Common myeloid progenitor, CD34-positive (primary cell): ENCODE measurements at regions not wholly inside any gene's neighbourhood (a gene's known extent, or its start where the extent isn't known, plus 50 kb on each side); places are given as distances from the start of the nearest gene placed in this dataset.

Experiments used
- CTCF ChIA-PET: fragments of 350-600 bp; sonication (Branson Sonifier 250); formaldehyde crosslinking; loops from one replicate; lab custom pipeline; 2021; ENCODE audit warnings: antibody characterized with exemption; lab: Charles Lee
- POLR2A ChIA-PET: fragments of 350-600 bp; sonication (Branson Sonifier 250); formaldehyde crosslinking; loops from one replicate; lab custom pipeline; 2021; ENCODE audit warnings: antibody characterized with exemption; lab: Charles Lee
- DNase-seq, 3 donors: peaks; one replicate each; pipeline versions ENCODE4 v3.0.0 to v3.0.0-alpha.2; 2013
- H3K27ac ChIP-seq, 2 experiments: 1 replicate in 1 of 2; 2 replicates in 1 of 2; pipeline ENCODE4 v1.7.0; 2013; ENCODE audit warnings: inconsistent platforms in 2 of 2, low read length in 2 of 2, mild to moderate bottlenecking in 2 of 2, low read depth in 1 of 2, moderate library complexity in 1 of 2; ENCODE audit not compliant: severe bottlenecking in 2 of 2, insufficient read depth in 1 of 2, poor library complexity in 1 of 2
- H3K27me3 ChIP-seq, 5 experiments: replicated peaks in 2 of 5; 1 replicate in 3 of 5; 2 replicates in 2 of 5; pipeline versions ENCODE4 v1.6.1 to v1.7.0; 2013; ENCODE audit warnings: low read length in 4 of 5, mild to moderate bottlenecking in 2 of 5, moderate library complexity in 2 of 5, inconsistent platforms in 1 of 5; ENCODE audit not compliant: insufficient read depth in 5 of 5, control insufficient read depth in 4 of 5
- H3K36me3 ChIP-seq, 4 experiments: 1 replicate in 2 of 4; 2 replicates in 2 of 4; pipeline versions ENCODE4 v1.6.1 to v1.7.0; 2013; ENCODE audit warnings: low read length in 3 of 4, control low read depth in 1 of 4, mild to moderate bottlenecking in 1 of 4; ENCODE audit not compliant: control insufficient read depth in 4 of 4, insufficient read depth in 4 of 4
- H3K4me1 ChIP-seq, 4 experiments: 1 replicate in 3 of 4; 2 replicates in 1 of 4; pipeline versions ENCODE4 v1.6.1 to v1.7.1; 2013; ENCODE audit warnings: low read length in 3 of 4, mild to moderate bottlenecking in 3 of 4, control low read depth in 1 of 4, inconsistent platforms in 1 of 4, moderate library complexity in 1 of 4; ENCODE audit not compliant: control insufficient read depth in 4 of 4, insufficient read depth in 4 of 4; ENCODE audit errors: control extremely low read depth in 1 of 4
- H3K4me3 ChIP-seq, 7 experiments: 1 replicate in 4 of 7; 2 replicates in 3 of 7; pipeline versions ENCODE4 v1.5.1 to v1.7.0; 2013; ENCODE audit warnings: mild to moderate bottlenecking in 7 of 7, low read length in 6 of 7, moderate library complexity in 6 of 7, inconsistent platforms in 2 of 7, low read depth in 2 of 7, control low read depth in 1 of 7; ENCODE audit not compliant: insufficient read depth in 4 of 7, control insufficient read depth in 1 of 7; ENCODE audit errors: extremely low read depth in 1 of 7
- H3K9me3 ChIP-seq, 5 experiments: 1 replicate in 4 of 5; 2 replicates in 1 of 5; pipeline versions ENCODE4 v1.6.1 to v1.7.1; 2013; ENCODE audit warnings: low read length in 4 of 5, mild to moderate bottlenecking in 2 of 5, inconsistent platforms in 1 of 5, low read depth in 1 of 5, moderate library complexity in 1 of 5; ENCODE audit not compliant: control insufficient read depth in 4 of 5, insufficient read depth in 2 of 5; ENCODE audit errors: control extremely low read depth in 1 of 5
- WGBS: methylation state at CpG from one replicate; pipeline ENCODE4 v1.1.5; 2013; ENCODE audit not compliant: insufficient coverage; 5-methylcytosine and 5-hydroxymethylcytosine counted together

GRCh38 chr14:84566109-84566508 is 963.8 kb upstream of the FLRT2 start:
- H3K27ac ChIP-seq = no peak overlapping the region
- H3K4me3 ChIP-seq = no peak overlapping the region
- no peaks in the 10 kb centered on the region for H3K4me1 ChIP-seq
- CTCF ChIA-PET = no interaction called here
- H3K36me3 ChIP-seq = no peaks in the 10 kb centered on the region
- DNase-seq = no peak
- H3K27me3 ChIP-seq = no peaks in the 10 kb centered on the region
- H3K9me3 ChIP-seq = no peaks in the 10 kb centered on the region
- 100% methylated on average over 6 of the region's 6 CpGs for WGBS
- POLR2A ChIA-PET = no interaction called here

- no peak for DNase-seq
- no peaks in the 10 kb centered on the region for H3K9me3 ChIP-seq
- H3K27ac ChIP-seq = no peak overlapping the region
- POLR2A ChIA-PET = no interaction called here
- no peaks in the 10 kb centered on the region for H3K4me1 ChIP-seq
- no peak overlapping the region for H3K4me3 ChIP-seq
- CTCF ChIA-PET = interaction anchor here (1.6 kb wide), 1 partner anchor 13 kb away, joined by 3 read pairs; no protein-coding TSS in a partner anchor
- H3K27me3 ChIP-seq = no peaks in the 10 kb centered on the region
- no peaks in the 10 kb centered on the region for H3K36me3 ChIP-seq
Measured at GRCh38 chr14:84575681-84576080, 954.3 kb upstream of the FLRT2 start.

GRCh38 chr14:84579292-84579691 is 950.7 kb upstream of the FLRT2 start:
- ChIA-PET CTCF (no interaction called here), POLR2A (no interaction called here)
- Histone ChIP-seq H3K9me3 (no peaks in the 10 kb centered on the region), H3K27ac (no peak overlapping the region), H3K27me3 (no peaks in the 10 kb centered on the region), H3K4me1 (no peaks in the 10 kb centered on the region), H3K36me3 (no peaks in the 10 kb centered on the region), H3K4me3 (no peak overlapping the region)
- whole genome bisulfite sequencing = 100% methylated on average over 3 of the region's 3 CpGs
- DNase-seq = no peak

GRCh38 chr14:84581041-84581440 is 948.9 kb upstream of the FLRT2 start:
- ChIA-PET POLR2A (no interaction called here), CTCF (no interaction called here)
- H3K27me3 ChIP-seq = no peaks in the 10 kb centered on the region
- H3K9me3 ChIP-seq = no peaks in the 10 kb centered on the region
- no peaks in the 10 kb centered on the region for H3K4me1 ChIP-seq
- H3K4me3 ChIP-seq = no peak overlapping the region
- H3K27ac ChIP-seq = no peak overlapping the region
- no peak for DNase-seq
- no peaks in the 10 kb centered on the region for H3K36me3 ChIP-seq

GRCh38 chr14:84584511-84584910 is 945.4 kb upstream of the FLRT2 start:
- no peaks in the 10 kb centered on the region for H3K36me3 ChIP-seq
- H3K9me3 ChIP-seq = no peaks in the 10 kb centered on the region
- DNase-seq = no peak
- CTCF ChIA-PET = no interaction called here
- H3K4me3 ChIP-seq = no peak overlapping the region
- no peaks in the 10 kb centered on the region for H3K4me1 ChIP-seq
- POLR2A ChIA-PET = no interaction called here
- H3K27me3 ChIP-seq = no peaks in the 10 kb centered on the region
- no peak overlapping the region for H3K27ac ChIP-seq
- no CpG with 5 or more reads among the region's 1 CpG for WGBS

GRCh38 chr14:84591827-84592445 is 938.0 kb upstream of the FLRT2 start:
- no peaks in the 10 kb centered on the region for H3K4me1 ChIP-seq
- H3K27me3 ChIP-seq = no peaks in the 10 kb centered on the region
- no peaks in the 10 kb centered on the region for H3K36me3 ChIP-seq
- peaks cover 0 to 1% (median 0%) of the 10 kb centered on the region in 5 experiments for H3K9me3 ChIP-seq
- 94% methylated on average over 7 of the region's 9 CpGs for WGBS
- ChIA-PET CTCF (no interaction called here), POLR2A (no interaction called here)
- H3K27ac ChIP-seq = no peak overlapping the region
- no peak overlapping the region for H3K4me3 ChIP-seq
- no peak for DNase-seq

GRCh38 chr14:84592770-84593169 is 937.2 kb upstream of the FLRT2 start:
- CTCF ChIA-PET = no interaction called here
- WGBS = no CpG with 5 or more reads among the region's 2 CpGs

More at GRCh38 chr14:84592770-84593169, 937.2 kb upstream of the FLRT2 start:
- Histone ChIP-seq H3K9me3 (peaks cover 0 to 1% (median 0%) of the 10 kb centered on the region in 5 experiments), H3K36me3 (no peaks in the 10 kb centered on the region), H3K27ac (no peak overlapping the region), H3K4me3 (no peak overlapping the region), H3K27me3 (no peaks in the 10 kb centered on the region), H3K4me1 (no peaks in the 10 kb centered on the region)
- DNase-seq = no peak
- POLR2A ChIA-PET = no interaction called here
